GM18517 (cell line): ENCODE measurements at regions not wholly inside any gene's neighbourhood (a gene's known extent, or its start where the extent isn't known, plus 50 kb on each side); places are given as distances from the start of the nearest gene placed in this dataset.
"Not testable (repeated sequence)": the region's sequence is repeated elsewhere in the genome, so short reads cannot be mapped to it uniquely, and the experiment has no call there.

ENCODE experiments used
- ATAC-seq: cut with Tn5 transposase; IDR thresholded peaks from one replicate; pipeline ENCODE4 v1.9.1; 2021; ENCODE audit warnings: mild to moderate bottlenecking, moderate library complexity; ENCODE audit not compliant: unreplicated experiment

GRCh38 chr6:104676679-104677078, 183.0 kb downstream of the HACE1 start:
- not testable (repeated sequence) for ATAC-seq

- not testable (repeated sequence) for ATAC-seq
Observed at GRCh38 chr6:104675161-104675560, 184.6 kb downstream of the HACE1 start.

- not testable (repeated sequence) for ATAC-seq
Observed at GRCh38 chr6:104673078-104673477, 186.6 kb downstream of the HACE1 start.

- ATAC-seq: not testable (repeated sequence)
Observed at GRCh38 chr6:104671591-104671891, 188.2 kb downstream of the HACE1 start.

GRCh38 chr6:104670834-104671590, 188.7 kb downstream of the HACE1 start:
- ATAC-seq: not testable (repeated sequence)

GRCh38 chr6:104669483-104669882, 190.2 kb downstream of the HACE1 start:
- ATAC-seq: no peak

GRCh38 chr6:104656235-104656634, 203.5 kb downstream of the HACE1 start:
- no peak for ATAC-seq

GRCh38 chr6:104653781-104654180, 205.9 kb downstream of the HACE1 start:
- no peak for ATAC-seq

- no peak for ATAC-seq
Observed at GRCh38 chr6:104648347-104648746, 211.4 kb downstream of the HACE1 start.

GRCh38 chr6:104644848-104645247, 214.9 kb downstream of the HACE1 start:
- no peak for ATAC-seq

- no peak for ATAC-seq
Observed at GRCh38 chr6:104642871-104643270, 216.8 kb downstream of the HACE1 start.

GRCh38 chr6:104640761-104641160, 219.0 kb downstream of the HACE1 start:
- no peak for ATAC-seq

GRCh38 chr6:104640150-104640700, 219.5 kb downstream of the HACE1 start:
- ATAC-seq: peak; percentile 4

- peak; percentile 93 for ATAC-seq
Observed at GRCh38 chr6:104639668-104640067, 220.1 kb downstream of the HACE1 start.

GRCh38 chr6:104638841-104639290, 220.9 kb downstream of the HACE1 start:
- no peak for ATAC-seq

- ATAC-seq: no peak
Observed at GRCh38 chr6:104633125-104633524, 226.6 kb downstream of the HACE1 start.

GRCh38 chr6:104632588-104632987, 227.1 kb downstream of the HACE1 start:
- ATAC-seq: no peak

GRCh38 chr6:104630955-104631354, 228.8 kb downstream of the HACE1 start:
- ATAC-seq: no peak

- ATAC-seq: no peak
Observed at GRCh38 chr6:104630522-104630921, 229.2 kb downstream of the HACE1 start.

GRCh38 chr6:104629826-104630225, 229.9 kb downstream of the HACE1 start:
- no peak for ATAC-seq

GRCh38 chr6:104625536-104625935, 234.2 kb downstream of the HACE1 start:
- no peak for ATAC-seq

- no peak for ATAC-seq
Observed at GRCh38 chr6:104623052-104623690, 236.5 kb downstream of the HACE1 start.
